HepG2 (cell line): ENCODE measurements at regions not wholly inside any gene's neighbourhood (a gene's known extent, or its start where the extent isn't known, plus 50 kb on each side); places are given as distances from the start of the nearest gene placed in this dataset.

Experiments
- ATAC-seq: fragments of 200-7000 bp; cut with Tn5 transposase; 3 replicates; pipeline ENCODE4 v1.9.1; 2020; ENCODE audit warnings: mild to moderate bottlenecking, moderate library complexity
- BruUV-seq: library from RNA; stranded (reverse); fragments of 400-500 nt; replicated peaks from 2 replicates; lab custom pipeline; 2021; lab: Mats Ljungman, UMichigan
- CTCF ChIA-PET: fragments of 300-600 bp; formaldehyde crosslinking; extraction: SDS; loops from one replicate; lab custom pipeline; 2021; ENCODE audit warnings: low total read pairs, inconsistent platforms, low intra/inter-chr PET ratio; lab: Yijun Ruan, JAX
- POLR2A ChIA-PET: fragments of 350-600 bp; sonication (Branson Sonifier 250); formaldehyde crosslinking; loops from one replicate; lab custom pipeline; 2020; ENCODE audit warnings: antibody characterized with exemption, inconsistent platforms; lab: Yijun Ruan, JAX
- DNase-seq: peaks from one replicate; pipeline ENCODE4 v3.0.0-alpha.2; 2015; ENCODE audit warnings: low spot score
- FAIRE-seq: peaks from 3 replicates; lab custom pipeline; 2011; peaks lifted over from hg19 to GRCh38; lab: Jason Lieb, UNC
- H2AFZ ChIP-seq: one replicate; pipeline ENCODE4 v1.6.1; 2011; ENCODE audit warnings: low read length, inconsistent platforms
- H3K27ac ChIP-seq: fragments of 300-600 bp; 3 replicates; pipeline ENCODE4 v1.8.0; 2011; ENCODE audit warnings: mixed run types, mild to moderate bottlenecking, mixed read lengths, low read length, inconsistent platforms; ENCODE audit not compliant: insufficient read depth; ENCODE audit errors: extremely low read length
- H3K27me3 ChIP-seq, 2 experiments: fragments of 200-600 bp in 1 of 2; 2 replicates in 1 of 2; 3 replicates in 1 of 2; pipeline versions ENCODE4 v1.6.0 to v1.8.0; 2011; ENCODE audit warnings: low read length in 2 of 2, mild to moderate bottlenecking in 2 of 2, moderate library complexity in 2 of 2, inconsistent platforms in 1 of 2; ENCODE audit not compliant: insufficient read depth in 2 of 2, control insufficient read depth in 1 of 2
- H3K36me3 ChIP-seq, 2 experiments: fragments of 200-600 bp in 1 of 2; replicated peaks in 1 of 2; 2 replicates in 1 of 2; 3 replicates in 1 of 2; pipeline versions ENCODE4 v1.5.1 to v1.8.0; 2011; ENCODE audit warnings: low read length in 2 of 2, inconsistent platforms in 1 of 2; ENCODE audit not compliant: insufficient read depth in 2 of 2, control insufficient read depth in 1 of 2
- H3K4me1 ChIP-seq: 2 replicates; pipeline ENCODE4 v1.5.1; 2012; ENCODE audit warnings: low read length, inconsistent platforms; ENCODE audit not compliant: insufficient read depth
- H3K4me2 ChIP-seq: 2 replicates; pipeline ENCODE4 v1.6.0; 2011; ENCODE audit warnings: low read depth, low read length, inconsistent platforms
- H3K4me3 ChIP-seq, 3 experiments: fragments of 200-600 bp in 1 of 3; sonication (generic), shearing (Covaris generic) in 1 of 3; replicated peaks in 1 of 3; 2 replicates each; pipeline ENCODE4 v1.5.1; 2011 to 2016; ENCODE audit warnings: low read length in 3 of 3, inconsistent platforms in 2 of 3, low read depth in 2 of 3, mild to moderate bottlenecking in 2 of 3, control low read depth in 1 of 3, mixed read lengths in 1 of 3; ENCODE audit not compliant: insufficient read depth in 1 of 3
- H3K79me2 ChIP-seq: one replicate; pipeline ENCODE4 v1.6.1; 2011; ENCODE audit warnings: low read length, inconsistent platforms; ENCODE audit not compliant: insufficient read depth
- H3K9ac ChIP-seq: 2 replicates; pipeline ENCODE4 v1.6.0; 2011; ENCODE audit warnings: mild to moderate bottlenecking, low read depth, low read length, inconsistent platforms; ENCODE audit not compliant: insufficient read depth
- H3K9me3 ChIP-seq: 2 replicates; pipeline ENCODE4 v1.5.1; 2012; ENCODE audit warnings: mild to moderate bottlenecking, low read length
- H4K20me1 ChIP-seq: 2 replicates; pipeline ENCODE4 v1.6.0; 2011; ENCODE audit warnings: inconsistent platforms, mild to moderate bottlenecking, low read length, moderate library complexity; ENCODE audit not compliant: insufficient read depth
- FOXK1 ChIP-seq: sonication (generic); formaldehyde crosslinking; IDR thresholded peaks from 2 replicates; pipeline ENCODE4 v1.4.0; 2020; ENCODE audit warnings: low read depth, missing genetic modification reagents, borderline replicate concordance
- MEIS1 ChIP-seq: sonication (generic); formaldehyde crosslinking; IDR thresholded peaks from 2 replicates; pipeline ENCODE4 v1.9.0; 2021; ENCODE audit warnings: mild to moderate bottlenecking, missing genetic modification reagents, moderate library complexity, borderline replicate concordance
- RAD51 ChIP-seq: fragments of 450-650 bp; IDR thresholded peaks from 2 replicates; pipeline ENCODE4 v1.6.1; 2016; ENCODE audit warnings: borderline replicate concordance
- WGBS: methylation state at CpG from one replicate; pipeline ENCODE4 v1.1.6; 2017; ENCODE audit warnings: low lambda C conversion rate; 5-methylcytosine and 5-hydroxymethylcytosine counted together
- in situ Hi-C: cut with HindIII; loops from 2 replicates; pipeline ENCODE4 v1.10.0; 2017; ENCODE audit warnings: low pct_unique_long_range_greater_than_20kb; ENCODE audit not compliant: extremely low pct_ligation_motif_present
- intact Hi-C: fragments of 100-400 bp; cut with micrococcal nuclease; formaldehyde crosslinking; loops from one replicate; pipeline ENCODE4 v1.10.0; 2022; ENCODE audit not compliant: unreplicated experiment
- TF ChIP-seq, protein P1 (sequence below): sonication (generic); formaldehyde crosslinking; IDR thresholded peaks from 2 replicates; pipeline ENCODE4 v1.4.0; 2020; ENCODE audit warnings: mild to moderate bottlenecking, low read depth, missing genetic modification reagents
- TF ChIP-seq, protein P2 (sequence below): sonication (generic); formaldehyde crosslinking; IDR thresholded peaks from 2 replicates; pipeline ENCODE4 v1.9.0; 2022; ENCODE audit warnings: low read depth, missing genetic modification reagents
- TF ChIP-seq, protein P3 (sequence below): sonication (generic); formaldehyde crosslinking; IDR thresholded peaks from 2 replicates; pipeline ENCODE4 v1.4.0; 2020; ENCODE audit warnings: missing genetic modification reagents, borderline replicate concordance
- TF ChIP-seq, protein P4 (sequence below): sonication (generic); formaldehyde crosslinking; IDR thresholded peaks from 2 replicates; pipeline ENCODE4 v1.4.0; 2020; ENCODE audit warnings: missing genetic modification reagents, borderline replicate concordance

DNA sequence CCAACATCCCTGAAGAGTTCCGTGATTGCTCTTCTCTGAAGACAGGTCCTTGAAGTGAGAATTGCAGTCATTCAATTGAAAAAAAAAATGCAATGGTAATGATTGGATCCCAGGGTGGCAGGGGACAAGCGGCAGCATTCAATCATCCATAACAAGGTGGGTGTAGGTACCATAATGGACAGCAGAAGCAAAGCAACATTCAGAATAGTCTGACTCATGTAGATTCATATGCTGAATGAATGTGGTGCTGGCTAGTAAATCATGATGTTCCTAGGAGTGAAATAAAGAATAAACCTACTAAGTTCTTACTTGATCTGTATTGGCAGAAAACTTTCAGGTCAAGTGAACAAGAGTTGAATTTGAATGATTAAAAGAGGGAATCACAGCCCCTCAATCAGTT, 319.6 kb downstream of the GPATCH2 start:
- Histone ChIP-seq H3K36me3 (no peaks in the 10 kb centered on the region), H3K9ac (no peak overlapping the region), H3K79me2 (no peaks in the 10 kb centered on the region), H3K27me3 (no peaks in the 10 kb centered on the region), H4K20me1 (no peaks in the 10 kb centered on the region), H3K4me3 (no peak overlapping the region), H3K9me3 (no peaks in the 10 kb centered on the region), H3K4me2 (no peak overlapping the region), H2AFZ (no peak overlapping the region), H3K4me1 (no peaks in the 10 kb centered on the region), H3K27ac (no peak overlapping the region)
- DNase-seq (no peak), ATAC-seq (no peak), FAIRE-seq (no peak)
- WGBS: 14% methylated on average over 2 of the region's 2 CpGs
- in situ Hi-C loops: no loop called here
- POLR2A ChIA-PET: no interaction called here
- intact Hi-C loops: no loop called here
- BruUV-seq: no TSS peak
- TF ChIP-seq, protein P1, sequence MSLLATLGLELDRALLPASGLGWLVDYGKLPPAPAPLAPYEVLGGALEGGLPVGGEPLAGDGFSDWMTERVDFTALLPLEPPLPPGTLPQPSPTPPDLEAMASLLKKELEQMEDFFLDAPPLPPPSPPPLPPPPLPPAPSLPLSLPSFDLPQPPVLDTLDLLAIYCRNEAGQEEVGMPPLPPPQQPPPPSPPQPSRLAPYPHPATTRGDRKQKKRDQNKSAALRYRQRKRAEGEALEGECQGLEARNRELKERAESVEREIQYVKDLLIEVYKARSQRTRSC (CRISPR knock-in tag): no peak
- no peak for TF ChIP-seq FOXK1 (CRISPR knock-in tag)
- CTCF ChIA-PET: no interaction called here

DNA sequence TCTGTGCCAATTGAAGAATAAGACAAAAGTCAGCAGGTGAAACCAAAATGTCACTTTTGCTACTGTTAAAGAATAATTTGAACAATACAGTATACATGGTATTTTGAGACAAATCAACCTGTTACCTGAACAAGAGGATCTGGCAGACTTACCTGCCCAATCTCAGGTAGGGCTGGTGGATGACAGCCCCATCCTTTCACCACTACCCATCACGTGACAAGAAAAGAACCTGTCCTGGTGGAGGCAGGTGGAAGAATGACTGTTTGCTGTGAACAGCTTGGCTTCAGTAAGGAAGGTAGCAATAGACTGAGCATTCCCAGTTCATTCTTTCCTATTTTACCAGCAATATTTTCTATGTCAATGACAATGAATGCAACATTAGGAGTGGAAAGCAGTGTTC, 349.6 kb downstream of the GPATCH2 start:
- Histone ChIP-seq H3K36me3 (no peaks in the 10 kb centered on the region), H4K20me1 (no peaks in the 10 kb centered on the region), H3K4me1 (no peaks in the 10 kb centered on the region), H3K4me2 (no peak overlapping the region), H3K9ac (no peak overlapping the region), H3K27ac (no peak overlapping the region), H3K9me3 (no peaks in the 10 kb centered on the region), H3K4me3 (no peak overlapping the region), H2AFZ (no peak overlapping the region), H3K79me2 (no peaks in the 10 kb centered on the region), H3K27me3 (no peaks in the 10 kb centered on the region)
- FAIRE-seq: no peak
- intact Hi-C loops (no loop called here), in situ Hi-C loops (no loop called here)
- no peak for DNase-seq
- no peak for ATAC-seq
- ChIA-PET POLR2A (no interaction called here), CTCF (no interaction called here)
- WGBS: 0% methylated on average over 1 of the region's 1 CpG
- BruUV-seq: no TSS peak
- TF ChIP-seq, protein P2, sequence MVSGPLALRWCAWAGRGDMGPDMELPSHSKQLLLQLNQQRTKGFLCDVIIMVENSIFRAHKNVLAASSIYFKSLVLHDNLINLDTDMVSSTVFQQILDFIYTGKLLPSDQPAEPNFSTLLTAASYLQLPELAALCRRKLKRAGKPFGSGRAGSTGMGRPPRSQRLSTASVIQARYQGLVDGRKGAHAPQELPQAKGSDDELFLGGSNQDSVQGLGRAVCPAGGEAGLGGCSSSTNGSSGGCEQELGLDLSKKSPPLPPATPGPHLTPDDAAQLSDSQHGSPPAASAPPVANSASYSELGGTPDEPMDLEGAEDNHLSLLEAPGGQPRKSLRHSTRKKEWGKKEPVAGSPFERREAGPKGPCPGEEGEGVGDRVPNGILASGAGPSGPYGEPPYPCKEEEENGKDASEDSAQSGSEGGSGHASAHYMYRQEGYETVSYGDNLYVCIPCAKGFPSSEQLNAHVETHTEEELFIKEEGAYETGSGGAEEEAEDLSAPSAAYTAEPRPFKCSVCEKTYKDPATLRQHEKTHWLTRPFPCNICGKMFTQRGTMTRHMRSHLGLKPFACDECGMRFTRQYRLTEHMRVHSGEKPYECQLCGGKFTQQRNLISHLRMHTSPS (CRISPR knock-in tag): no peak
- TF ChIP-seq, protein P3, sequence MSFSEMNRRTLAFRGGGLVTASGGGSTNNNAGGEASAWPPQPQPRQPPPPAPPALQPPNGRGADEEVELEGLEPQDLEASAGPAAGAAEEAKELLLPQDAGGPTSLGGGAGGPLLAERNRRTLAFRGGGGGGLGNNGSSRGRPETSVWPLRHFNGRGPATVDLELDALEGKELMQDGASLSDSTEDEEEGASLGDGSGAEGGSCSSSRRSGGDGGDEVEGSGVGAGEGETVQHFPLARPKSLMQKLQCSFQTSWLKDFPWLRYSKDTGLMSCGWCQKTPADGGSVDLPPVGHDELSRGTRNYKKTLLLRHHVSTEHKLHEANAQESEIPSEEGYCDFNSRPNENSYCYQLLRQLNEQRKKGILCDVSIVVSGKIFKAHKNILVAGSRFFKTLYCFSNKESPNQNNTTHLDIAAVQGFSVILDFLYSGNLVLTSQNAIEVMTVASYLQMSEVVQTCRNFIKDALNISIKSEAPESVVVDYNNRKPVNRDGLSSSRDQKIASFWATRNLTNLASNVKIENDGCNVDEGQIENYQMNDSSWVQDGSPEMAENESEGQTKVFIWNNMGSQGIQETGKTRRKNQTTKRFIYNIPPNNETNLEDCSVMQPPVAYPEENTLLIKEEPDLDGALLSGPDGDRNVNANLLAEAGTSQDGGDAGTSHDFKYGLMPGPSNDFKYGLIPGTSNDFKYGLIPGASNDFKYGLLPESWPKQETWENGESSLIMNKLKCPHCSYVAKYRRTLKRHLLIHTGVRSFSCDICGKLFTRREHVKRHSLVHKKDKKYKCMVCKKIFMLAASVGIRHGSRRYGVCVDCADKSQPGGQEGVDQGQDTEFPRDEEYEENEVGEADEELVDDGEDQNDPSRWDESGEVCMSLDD (CRISPR knock-in tag): no peak
- TF ChIP-seq RAD51 (peak; percentile 53; the same call in 1 of the 2 replicates), MEIS1 (CRISPR knock-in tag) (no peak)
- TF ChIP-seq, protein P4, sequence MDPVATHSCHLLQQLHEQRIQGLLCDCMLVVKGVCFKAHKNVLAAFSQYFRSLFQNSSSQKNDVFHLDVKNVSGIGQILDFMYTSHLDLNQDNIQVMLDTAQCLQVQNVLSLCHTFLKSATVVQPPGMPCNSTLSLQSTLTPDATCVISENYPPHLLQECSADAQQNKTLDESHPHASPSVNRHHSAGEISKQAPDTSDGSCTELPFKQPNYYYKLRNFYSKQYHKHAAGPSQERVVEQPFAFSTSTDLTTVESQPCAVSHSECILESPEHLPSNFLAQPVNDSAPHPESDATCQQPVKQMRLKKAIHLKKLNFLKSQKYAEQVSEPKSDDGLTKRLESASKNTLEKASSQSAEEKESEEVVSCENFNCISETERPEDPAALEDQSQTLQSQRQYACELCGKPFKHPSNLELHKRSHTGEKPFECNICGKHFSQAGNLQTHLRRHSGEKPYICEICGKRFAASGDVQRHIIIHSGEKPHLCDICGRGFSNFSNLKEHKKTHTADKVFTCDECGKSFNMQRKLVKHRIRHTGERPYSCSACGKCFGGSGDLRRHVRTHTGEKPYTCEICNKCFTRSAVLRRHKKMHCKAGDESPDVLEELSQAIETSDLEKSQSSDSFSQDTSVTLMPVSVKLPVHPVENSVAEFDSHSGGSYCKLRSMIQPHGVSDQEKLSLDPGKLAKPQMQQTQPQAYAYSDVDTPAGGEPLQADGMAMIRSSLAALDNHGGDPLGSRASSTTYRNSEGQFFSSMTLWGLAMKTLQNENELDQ (CRISPR knock-in tag): no peak
